Neural cell (in vitro differentiated cells): ENCODE measurements at regions not wholly inside any gene's neighbourhood (a gene's known extent, or its start where the extent isn't known, plus 50 kb on each side); places are given as distances from the start of the nearest gene placed in this dataset.

Experiments used
- H2AFZ ChIP-seq: fragments of 200-600, 300-800 bp; sonication (generic), shearing (Covaris generic); 2 replicates; pipeline ENCODE4 v1.6.0; 2014; ENCODE audit warnings: low read depth, mild to moderate bottlenecking, antibody characterized with exemption, low read length, moderate library complexity
- H3F3A ChIP-seq: fragments of 200-600 bp; shearing (Covaris generic); 2 replicates; pipeline ENCODE4 v1.6.1; 2016; ENCODE audit warnings: mild to moderate bottlenecking, moderate library complexity, mixed read lengths, antibody characterized with exemption, low read length; ENCODE audit not compliant: insufficient read depth, poor library complexity, severe bottlenecking
- H3K27ac ChIP-seq: fragments of 200-600, 300-800 bp; sonication (generic), shearing (Covaris generic); 2 replicates; pipeline ENCODE4 v1.5.1; 2014; ENCODE audit warnings: mild to moderate bottlenecking, low read length, moderate library complexity
- H3K27me3 ChIP-seq: fragments of 300-800, 200-600 bp; sonication (generic), shearing (Covaris generic); 2 replicates; pipeline ENCODE4 v1.6.0; 2014; ENCODE audit warnings: mild to moderate bottlenecking, low read depth, low read length, moderate library complexity; ENCODE audit not compliant: insufficient read depth
- H3K36me3 ChIP-seq: fragments of 300-800, 200-600 bp; sonication (generic), shearing (Covaris generic); 2 replicates; pipeline ENCODE4 v1.5.1; 2014; ENCODE audit warnings: mild to moderate bottlenecking, antibody characterized with exemption, low read length, moderate library complexity; ENCODE audit not compliant: insufficient read depth
- H3K4me2 ChIP-seq: fragments of 300-800, 200-600 bp; sonication (generic), shearing (Covaris generic); 2 replicates; pipeline ENCODE4 v1.6.0; 2014; ENCODE audit warnings: mild to moderate bottlenecking, low read length
- H3K4me3 ChIP-seq: fragments of 300-800, 200-600 bp; sonication (generic), shearing (Covaris generic); 2 replicates; pipeline ENCODE4 v1.5.1; 2014; ENCODE audit warnings: mild to moderate bottlenecking, low read length, moderate library complexity
- H3K79me2 ChIP-seq: fragments of 200-600 bp; shearing (Covaris generic); replicated peaks from 2 replicates; pipeline ENCODE4 v1.6.0; 2014; ENCODE audit warnings: mild to moderate bottlenecking, low read length, moderate library complexity; ENCODE audit not compliant: insufficient read depth
- H3K9ac ChIP-seq: fragments of 300-800, 200-600 bp; sonication (generic), shearing (Covaris generic); 2 replicates; pipeline ENCODE4 v1.6.1; 2016; ENCODE audit warnings: mild to moderate bottlenecking, low read length, mixed read lengths
- H3K9me2 ChIP-seq: fragments of 200-600 bp; shearing (Covaris generic); 2 replicates; pipeline ENCODE4 v1.6.1; 2016; ENCODE audit warnings: mild to moderate bottlenecking, low read length, mixed read lengths; ENCODE audit not compliant: insufficient read depth
- H3K9me3 ChIP-seq: fragments of 200-600, 300-800 bp; sonication (generic), shearing (Covaris generic); 2 replicates; pipeline ENCODE4 v1.6.1; 2016; ENCODE audit warnings: mild to moderate bottlenecking, mixed run types, low read length, moderate library complexity, mixed read lengths
- H4K20me1 ChIP-seq: fragments of 200-600 bp; shearing (Covaris generic); 2 replicates; pipeline ENCODE4 v1.6.1; 2016; ENCODE audit warnings: mild to moderate bottlenecking, mixed run types; ENCODE audit not compliant: insufficient read depth
- CTCF ChIP-seq: fragments of 450-650 bp; IDR thresholded peaks from 2 replicates; pipeline ENCODE4 v1.5.1; 2014; ENCODE audit warnings: antibody characterized with exemption, mild to moderate bottlenecking, moderate library complexity; ENCODE audit not compliant: poor library complexity, severe bottlenecking
- EP300 ChIP-seq: fragments of 450-650 bp; conservative IDR thresholded peaks from 2 replicates; pipeline ENCODE4 v1.6.1; 2014; ENCODE audit warnings: antibody characterized with exemption, mild to moderate bottlenecking, moderate library complexity; ENCODE audit not compliant: poor library complexity, severe bottlenecking
- EZH2 ChIP-seq: fragments of 200-600, 300-800 bp; shearing (Covaris generic), sonication (generic); IDR thresholded peaks from 2 replicates; pipeline ENCODE4 v1.6.1; 2014; ENCODE audit warnings: antibody characterized with exemption, low read length, borderline replicate concordance, mild to moderate bottlenecking; ENCODE audit not compliant: insufficient read depth, poor library complexity, severe bottlenecking
- MXI1 ChIP-seq: fragments of 450-650 bp; conservative IDR thresholded peaks from 2 replicates; pipeline ENCODE4 v1.6.1; 2014; ENCODE audit warnings: antibody characterized with exemption, mild to moderate bottlenecking; ENCODE audit not compliant: poor library complexity, severe bottlenecking
- POLR2AphosphoS5 ChIP-seq: IDR thresholded peaks from 2 replicates; pipeline ENCODE4 v1.6.1; 2012
- RAD21 ChIP-seq: fragments of 450-650 bp; conservative IDR thresholded peaks from 2 replicates; pipeline ENCODE4 v1.6.1; 2014; ENCODE audit warnings: antibody characterized with exemption, mild to moderate bottlenecking, moderate library complexity
- REST ChIP-seq: IDR thresholded peaks from 2 replicates; pipeline ENCODE4 v1.6.1; 2012; ENCODE audit warnings: borderline replicate concordance
- SMC3 ChIP-seq: fragments of 450-650 bp; conservative IDR thresholded peaks from 2 replicates; pipeline ENCODE4 v1.6.1; 2014; ENCODE audit warnings: antibody characterized with exemption, mild to moderate bottlenecking, moderate library complexity; ENCODE audit not compliant: poor library complexity
- TAF1 ChIP-seq: IDR thresholded peaks from 2 replicates; pipeline ENCODE4 v1.6.1; 2012; ENCODE audit warnings: low read depth

GRCh38 chr12:84191779-84192178, 720.8 kb downstream of the SLC6A15 start:
- no peaks in the 10 kb centered on the region for H3K9me3 ChIP-seq
- H3K9ac ChIP-seq: no peak overlapping the region
- no peaks in the 10 kb centered on the region for H3K36me3 ChIP-seq
- no peaks in the 10 kb centered on the region for H3K9me2 ChIP-seq
- TF ChIP-seq TAF1 (no peak), SMC3 (no peak), CTCF (no peak), EZH2 (no peak), MXI1 (no peak), REST (no peak), POLR2AphosphoS5 (no peak), EP300 (no peak), RAD21 (no peak)
- no peaks in the 10 kb centered on the region for H4K20me1 ChIP-seq
- no peak overlapping the region for H3K27ac ChIP-seq
- no peaks in the 10 kb centered on the region for H3F3A ChIP-seq
- no peaks in the 10 kb centered on the region for H3K27me3 ChIP-seq
- no peak overlapping the region for H3K4me2 ChIP-seq
- H2AFZ ChIP-seq: no peak overlapping the region
- H3K4me3 ChIP-seq: no peak overlapping the region
- no peaks in the 10 kb centered on the region for H3K79me2 ChIP-seq

GRCh38 chr12:84186433-84186832, 726.2 kb downstream of the SLC6A15 start:
- Histone ChIP-seq H3K27me3 (no peaks in the 10 kb centered on the region), H3K9me2 (no peaks in the 10 kb centered on the region), H2AFZ (no peak overlapping the region), H3K79me2 (no peaks in the 10 kb centered on the region), H3K4me3 (no peak overlapping the region), H3K27ac (no peak overlapping the region), H3K4me2 (no peak overlapping the region), H3K9ac (no peak overlapping the region), H4K20me1 (no peaks in the 10 kb centered on the region), H3K9me3 (no peaks in the 10 kb centered on the region), H3K36me3 (no peaks in the 10 kb centered on the region), H3F3A (no peaks in the 10 kb centered on the region)
- TF ChIP-seq EP300: no peak
- no peak for TF ChIP-seq TAF1
- no peak for TF ChIP-seq REST
- no peak for TF ChIP-seq RAD21
- no peak for TF ChIP-seq POLR2AphosphoS5
- TF ChIP-seq EZH2: no peak
- no peak for TF ChIP-seq SMC3
- TF ChIP-seq CTCF: no peak
- TF ChIP-seq MXI1: no peak
